ENCODE measurements at regions not wholly inside any gene's neighbourhood (a gene's known extent, or its start where the extent isn't known, plus 50 kb on each side); places are given as distances from the start of the nearest gene placed in this dataset.

GRCh38 chr2:100643906-100644501, 81.2 kb downstream of the PDCL3 start:
- TF ChIP-seq POLR2A (IDR thresholded peaks at IDR 0.05), result no peak
- TF ChIP-seq CTCF (IDR thresholded peaks at IDR 0.05), result no peak
- TF ChIP-seq EP300 (IDR thresholded peaks at IDR 0.05), result no peak

Data from tibial nerve (tissue), 4 donors.